IPS DF 4.7 (cell line): ENCODE measurements at regions not wholly inside any gene's neighbourhood (a gene's known extent, or its start where the extent isn't known, plus 50 kb on each side); places are given as distances from the start of the nearest gene placed in this dataset.

Source experiments
- DNase-seq: peaks from one replicate; pipeline ENCODE4 v3.0.0-alpha.2; 2013; ENCODE audit warnings: low spot score; ENCODE audit errors: extremely low read depth

DNA sequence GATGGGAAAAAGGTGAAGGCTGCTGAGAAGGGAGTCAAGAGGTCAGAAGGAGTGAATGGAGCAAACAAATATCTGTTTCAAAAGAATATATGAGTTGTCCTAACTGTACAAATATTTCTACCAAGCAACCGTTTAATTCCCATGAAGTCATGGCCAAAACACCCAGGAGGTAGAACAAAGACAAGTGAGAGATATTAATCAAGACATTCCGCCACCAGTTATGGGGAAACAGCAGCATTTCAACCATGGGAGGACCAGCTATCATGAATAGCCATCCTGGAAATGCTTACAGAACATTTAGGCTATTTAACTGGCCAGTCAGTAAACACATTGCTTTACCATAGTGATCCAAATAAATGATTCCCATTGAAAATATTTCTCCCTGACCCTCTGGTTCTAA is 396.3 kb downstream of the IRS1 start:
- no peak for DNase-seq

DNA sequence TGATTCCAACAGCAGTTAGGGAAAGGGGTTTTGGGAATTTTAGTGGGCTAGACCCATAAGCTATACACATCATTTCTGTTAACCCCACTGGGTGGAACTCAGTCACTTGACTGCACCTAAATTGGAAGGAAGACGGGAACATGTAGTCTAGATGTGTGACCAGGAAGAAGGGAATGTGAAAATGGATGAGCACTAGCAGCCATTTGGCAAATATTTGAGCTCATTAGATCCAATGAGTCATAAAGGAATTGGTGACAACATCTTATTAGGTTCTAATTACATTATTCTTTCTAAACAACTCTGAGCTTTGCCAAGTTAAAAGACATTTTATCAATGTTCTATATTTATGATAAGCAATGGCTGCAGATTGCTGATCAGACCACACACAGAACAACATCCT is 400.6 kb downstream of the IRS1 start:
- DNase-seq: no peak

DNA sequence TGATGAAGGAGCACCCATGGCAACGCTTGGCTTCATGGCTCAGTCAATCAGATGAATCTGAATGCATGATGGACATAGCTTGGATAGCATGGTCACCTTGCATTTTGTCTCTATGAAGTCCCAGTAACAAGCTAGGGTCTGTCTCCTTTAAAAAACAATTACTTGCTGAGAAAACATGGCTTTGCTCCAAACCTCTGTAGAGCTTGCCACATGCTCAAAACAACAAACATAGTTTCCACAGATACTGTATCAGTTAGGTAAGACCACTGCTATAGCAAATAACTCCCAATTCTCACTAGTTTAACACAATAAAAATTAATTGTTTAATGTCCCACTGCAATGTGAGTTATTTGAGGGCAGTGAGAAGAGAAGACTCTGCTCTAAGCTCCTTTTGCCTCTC is 401.0 kb downstream of the IRS1 start:
- no peak for DNase-seq

DNA sequence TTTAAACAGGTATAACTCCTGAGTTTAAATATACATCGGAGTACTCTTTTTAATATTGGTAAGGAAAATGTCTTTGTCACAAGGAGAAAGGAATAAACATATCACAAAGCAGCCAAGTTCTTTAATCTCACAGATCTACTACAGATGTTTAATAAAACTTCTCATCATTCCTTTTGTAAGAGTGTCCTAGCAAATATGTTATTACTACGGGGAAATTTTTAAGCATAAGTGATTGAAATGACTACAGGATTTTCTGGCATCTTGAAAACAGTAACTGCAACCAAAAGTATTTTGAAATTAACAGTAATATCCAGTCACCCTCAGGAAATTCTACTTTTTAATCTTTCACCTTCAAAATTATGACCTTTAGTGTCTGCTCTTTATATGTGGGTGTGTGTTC is 403.1 kb downstream of the IRS1 start:
- DNase-seq: no peak

DNA sequence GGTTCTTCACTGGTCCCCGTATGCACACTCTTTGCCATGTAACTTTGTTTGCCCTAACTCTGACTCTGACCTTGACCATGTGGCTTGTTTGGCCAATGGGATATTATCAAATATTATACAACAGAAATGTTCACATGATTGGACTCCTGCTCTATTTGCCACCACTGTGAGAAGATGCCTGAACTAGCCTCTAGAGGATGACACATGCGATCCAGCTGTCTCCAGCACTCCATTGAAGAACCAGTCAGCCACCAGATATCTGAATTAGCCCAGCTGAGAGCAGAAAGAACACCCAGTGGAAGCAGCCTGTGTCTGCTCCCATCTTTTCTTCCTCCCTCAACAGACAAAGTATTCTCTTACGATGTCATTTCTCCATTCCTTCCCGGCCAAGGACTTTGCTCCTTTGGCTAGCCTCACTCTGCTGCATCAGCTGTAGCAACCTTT is 412.1 kb downstream of the IRS1 start:
- no peak for DNase-seq

DNA sequence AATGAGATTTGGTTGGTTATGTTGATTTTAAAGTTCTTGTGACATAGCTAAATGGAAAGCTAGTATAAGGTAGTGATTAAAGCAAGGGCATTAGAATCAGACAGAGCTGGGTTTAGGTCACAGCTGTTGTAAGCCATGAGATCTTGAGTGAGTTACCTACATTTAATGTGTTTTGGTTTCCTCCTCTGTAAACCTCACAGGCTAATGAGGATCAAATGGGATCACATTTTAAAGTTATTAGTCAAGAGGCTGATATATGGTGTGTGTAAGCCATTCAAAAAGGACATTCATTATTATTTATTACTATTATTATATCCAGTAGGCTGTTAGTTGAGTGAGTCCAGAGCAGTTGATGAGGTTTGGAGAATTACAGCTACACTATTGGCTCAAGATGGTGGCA is 416.2 kb downstream of the IRS1 start:
- no peak for DNase-seq

DNA sequence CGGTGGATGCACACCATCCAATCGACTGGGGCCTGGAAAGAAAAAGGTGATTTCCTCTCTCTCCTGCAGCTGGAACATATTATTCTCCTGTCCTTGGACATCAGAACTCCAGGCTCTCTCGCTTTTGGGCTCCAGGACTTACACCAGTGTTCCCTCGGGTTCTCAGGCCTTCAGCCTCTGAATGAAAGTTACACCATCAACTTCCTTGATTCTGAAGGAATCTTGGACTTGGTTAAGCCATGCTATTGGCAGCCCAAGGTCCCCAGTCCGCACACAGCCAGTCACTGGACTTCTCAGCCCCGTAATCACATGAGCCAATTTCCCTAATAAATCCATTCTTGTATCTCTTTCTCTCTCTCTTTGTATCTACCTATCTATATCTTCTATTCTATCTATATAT is 418.9 kb downstream of the IRS1 start:
- no peak for DNase-seq

DNA sequence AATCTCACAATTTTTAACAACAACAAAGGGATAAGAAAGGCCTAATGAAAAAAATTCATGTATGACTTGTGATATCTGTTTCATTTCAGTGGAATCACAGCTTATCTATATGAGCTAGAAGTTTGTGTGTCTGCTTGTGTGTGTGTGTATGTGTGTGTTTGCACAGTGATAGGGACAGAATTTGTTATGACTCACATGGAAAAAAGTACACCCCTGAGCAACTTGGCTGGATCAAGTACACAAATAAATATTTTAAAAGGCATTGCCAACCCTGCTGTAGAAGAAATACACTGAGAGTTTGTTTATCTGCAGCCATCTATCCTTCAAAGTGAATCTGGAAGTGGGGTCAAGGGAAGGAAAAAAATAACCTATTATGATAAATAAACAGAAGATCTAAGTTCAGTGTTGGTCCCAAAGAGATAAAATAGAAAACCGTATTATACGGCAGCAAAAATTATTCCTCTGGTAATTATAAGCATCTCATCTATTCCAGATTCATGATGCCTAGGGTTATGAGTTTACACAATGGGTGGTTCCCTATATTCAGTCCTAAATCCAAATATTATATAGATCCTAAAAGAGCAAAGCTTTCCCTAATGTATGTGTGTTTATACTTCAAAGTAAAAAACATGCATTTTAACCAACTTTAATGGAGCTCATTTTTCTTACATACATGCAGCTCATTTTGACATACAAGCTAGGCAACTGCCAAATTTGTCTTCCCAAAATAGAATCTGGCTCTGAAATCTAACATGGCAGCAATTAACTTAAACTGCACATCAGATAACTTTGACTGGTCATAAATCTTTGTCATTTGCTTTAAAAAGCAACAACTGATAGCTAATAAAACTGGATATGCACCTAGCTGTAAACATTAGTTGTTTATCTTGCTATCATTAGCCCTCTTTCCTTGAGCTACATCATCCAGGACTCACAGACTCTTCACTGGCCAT is 420.6 kb downstream of the IRS1 start:
- no peak for DNase-seq

DNA sequence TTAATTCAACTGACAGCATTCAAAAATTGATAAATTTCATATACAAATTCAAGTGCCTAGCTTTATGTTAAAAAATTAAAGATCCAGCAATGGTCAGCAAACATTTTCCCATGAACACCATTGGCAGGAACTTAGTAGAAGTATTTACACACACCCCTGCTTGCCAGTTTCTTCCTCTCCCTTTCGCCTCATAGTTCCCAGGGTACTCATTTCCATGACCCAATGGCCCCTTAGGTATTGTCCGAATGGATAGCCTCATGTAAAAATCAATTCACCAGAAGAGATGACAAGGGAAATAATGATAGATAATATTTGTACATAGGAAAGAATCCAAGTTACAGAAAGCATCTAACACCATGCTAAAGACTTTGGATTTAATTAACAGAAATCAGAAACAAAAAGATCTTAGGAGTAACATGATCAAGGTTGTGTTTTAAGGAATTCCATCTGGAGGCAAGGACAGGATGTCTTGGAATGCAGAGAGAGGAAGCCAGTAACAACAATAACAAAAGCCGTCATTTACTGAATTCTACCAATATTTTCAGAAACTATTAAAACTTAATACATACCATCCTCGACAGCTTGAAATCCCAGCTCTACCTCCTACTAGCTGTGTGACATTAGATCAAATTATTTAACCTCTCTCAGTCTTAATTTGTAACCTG is 423.0 kb downstream of the IRS1 start:
- no peak for DNase-seq

DNA sequence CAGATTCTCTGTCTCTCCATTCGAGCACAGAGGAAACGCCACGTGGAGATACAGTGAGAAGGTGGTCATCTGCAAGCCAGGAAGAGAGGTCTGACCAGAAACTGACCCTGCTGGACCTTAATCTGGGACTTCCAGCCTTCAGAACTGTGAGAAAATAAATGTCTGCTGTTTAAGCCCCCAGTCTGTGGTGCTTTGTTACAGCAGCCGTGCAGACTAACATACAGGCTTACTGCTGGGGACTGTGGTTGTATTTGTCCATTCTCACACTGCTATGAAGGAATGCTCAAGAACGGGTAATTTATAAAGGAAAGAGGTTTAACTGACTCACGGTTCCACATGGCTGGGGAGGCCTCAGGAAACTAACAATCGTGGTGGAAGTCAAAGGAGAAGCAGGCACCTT is 432.7 kb downstream of the IRS1 start:
- no peak for DNase-seq

DNA sequence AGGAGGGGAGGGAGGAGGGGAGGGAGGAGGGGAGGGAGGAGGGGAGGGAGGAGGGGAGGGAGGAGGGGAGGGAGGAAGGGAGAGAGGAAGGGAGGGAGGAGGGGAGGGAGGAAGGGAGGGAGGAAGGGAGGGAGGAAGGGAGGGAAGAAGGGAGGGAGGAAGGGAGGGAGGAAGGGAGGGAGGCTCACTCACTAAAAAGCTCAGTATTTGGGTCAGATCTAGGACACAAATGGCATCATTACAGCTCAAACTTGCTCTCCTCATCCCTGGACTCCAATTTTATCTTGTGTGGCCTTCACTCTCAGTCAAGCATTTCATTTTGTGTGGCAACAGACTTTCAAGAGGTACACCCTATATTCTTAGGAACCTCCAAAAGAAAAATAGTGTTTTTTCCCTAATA is 435.4 kb downstream of the IRS1 start:
- DNase-seq: no peak

DNA sequence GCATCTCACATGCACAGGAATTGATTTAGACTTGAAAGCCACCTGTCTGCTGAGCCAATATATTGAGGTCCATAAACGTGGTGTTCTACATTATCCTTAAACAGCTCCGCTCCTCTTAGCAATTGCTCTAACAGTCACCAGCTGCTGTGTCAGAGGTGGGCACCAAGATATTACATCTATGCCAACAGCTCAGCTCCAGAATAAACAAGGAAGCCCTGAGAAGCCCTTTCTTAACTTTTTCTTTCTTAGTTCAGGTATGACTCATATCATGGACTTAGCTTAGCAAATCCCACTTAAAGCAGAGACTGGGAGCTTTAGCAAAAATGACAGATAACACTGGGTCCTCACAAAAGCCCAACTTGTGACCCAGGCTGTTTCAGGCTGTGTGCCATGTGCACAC is 436.6 kb downstream of the IRS1 start:
- no peak for DNase-seq

DNA sequence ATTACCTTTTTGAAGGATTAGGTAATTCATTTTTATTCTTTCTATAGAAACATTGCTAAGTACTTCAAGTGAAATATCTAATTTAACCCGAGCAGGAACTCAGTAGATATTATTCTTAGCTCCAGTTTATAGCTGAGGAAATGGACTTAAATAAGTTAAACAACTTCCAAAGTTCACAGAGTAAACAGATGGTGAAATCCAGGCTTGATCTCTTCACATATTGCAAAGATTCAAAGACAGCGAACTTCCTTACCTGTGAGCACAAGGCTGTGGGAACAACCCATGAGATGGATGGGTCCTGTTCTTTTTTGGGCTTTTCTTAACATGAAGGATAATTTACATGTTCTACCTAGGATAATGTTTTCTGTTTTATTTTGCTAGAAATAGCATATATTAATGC is 439.0 kb downstream of the IRS1 start:
- no peak for DNase-seq

DNA sequence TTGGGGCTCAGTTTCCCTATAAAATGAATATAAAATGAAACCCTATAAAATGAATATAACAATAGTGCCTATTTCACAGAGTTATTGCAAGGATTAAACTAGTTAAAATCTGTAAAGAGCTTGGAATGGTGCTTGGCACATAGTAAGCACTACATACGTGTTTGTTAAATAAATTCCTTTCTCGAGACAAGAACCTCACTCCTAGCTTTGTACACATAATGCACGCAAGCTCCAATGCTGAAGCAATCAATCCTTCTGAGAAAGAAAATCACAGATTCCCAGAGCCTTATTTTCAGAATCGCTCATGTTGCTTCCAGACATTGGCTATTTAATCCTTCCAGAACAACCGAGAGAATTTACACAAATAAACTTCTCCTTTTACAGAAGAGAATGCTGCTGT is 440.9 kb downstream of the IRS1 start:
- DNase-seq: no peak

DNA sequence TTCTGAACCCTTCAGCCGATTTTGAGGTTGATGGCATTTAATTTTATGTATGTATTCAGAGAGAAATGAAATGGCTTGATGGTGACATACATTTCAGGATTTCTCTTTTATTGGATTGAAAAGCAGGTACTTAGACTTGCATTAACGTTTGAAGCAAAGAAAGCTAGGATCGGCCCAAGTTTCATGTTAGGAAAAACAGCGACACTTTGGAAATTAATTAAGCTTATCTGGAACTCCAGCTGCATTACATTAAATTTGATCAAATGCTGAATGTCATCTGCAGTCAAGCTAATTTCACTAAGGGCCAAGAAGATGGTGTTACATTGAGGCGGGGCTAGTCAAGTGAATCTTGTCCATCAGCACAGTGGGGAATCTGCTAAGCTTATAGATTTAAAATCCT is 441.8 kb downstream of the IRS1 start:
- DNase-seq: no peak

DNA sequence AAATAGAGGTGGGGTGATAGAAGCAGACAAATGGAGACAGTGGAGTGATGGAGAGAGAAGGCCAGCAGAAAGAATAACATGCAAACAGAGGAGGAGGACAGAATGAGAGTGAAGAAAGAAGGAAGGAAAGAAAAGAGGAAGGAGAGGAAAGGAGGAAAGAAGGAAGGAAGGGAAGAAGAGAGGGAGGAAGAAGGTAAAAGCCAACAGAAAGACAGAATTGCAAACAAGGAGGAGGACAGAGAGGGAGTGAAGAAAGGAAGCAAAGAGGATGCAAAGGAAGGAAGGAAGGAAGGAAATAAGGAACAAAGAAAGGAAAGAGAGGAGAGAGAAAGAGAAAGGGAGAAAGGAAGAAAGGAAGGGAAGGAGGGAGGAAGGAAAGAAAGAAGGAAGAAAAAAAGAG is 444.0 kb downstream of the IRS1 start:
- DNase-seq: no peak

DNA sequence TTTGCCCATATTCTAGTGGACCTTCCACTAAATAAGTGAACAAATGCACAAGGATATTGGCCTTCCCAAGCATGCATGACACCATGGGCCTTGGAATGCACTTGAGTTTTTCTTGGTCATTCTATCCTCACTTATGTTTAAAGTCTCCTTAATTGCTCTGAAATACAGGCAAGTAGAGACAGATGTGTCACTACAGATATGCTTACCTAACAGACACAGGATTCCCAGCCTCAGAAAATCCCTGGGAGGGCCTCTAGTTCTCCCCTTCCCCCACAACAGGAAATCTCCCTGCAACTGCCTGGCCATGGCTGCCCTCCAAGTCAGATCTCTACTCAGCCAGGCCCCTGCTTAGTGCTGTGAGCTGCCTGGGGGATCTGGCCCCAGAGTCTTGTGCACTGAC is 445.2 kb downstream of the IRS1 start:
- DNase-seq: no peak

DNA sequence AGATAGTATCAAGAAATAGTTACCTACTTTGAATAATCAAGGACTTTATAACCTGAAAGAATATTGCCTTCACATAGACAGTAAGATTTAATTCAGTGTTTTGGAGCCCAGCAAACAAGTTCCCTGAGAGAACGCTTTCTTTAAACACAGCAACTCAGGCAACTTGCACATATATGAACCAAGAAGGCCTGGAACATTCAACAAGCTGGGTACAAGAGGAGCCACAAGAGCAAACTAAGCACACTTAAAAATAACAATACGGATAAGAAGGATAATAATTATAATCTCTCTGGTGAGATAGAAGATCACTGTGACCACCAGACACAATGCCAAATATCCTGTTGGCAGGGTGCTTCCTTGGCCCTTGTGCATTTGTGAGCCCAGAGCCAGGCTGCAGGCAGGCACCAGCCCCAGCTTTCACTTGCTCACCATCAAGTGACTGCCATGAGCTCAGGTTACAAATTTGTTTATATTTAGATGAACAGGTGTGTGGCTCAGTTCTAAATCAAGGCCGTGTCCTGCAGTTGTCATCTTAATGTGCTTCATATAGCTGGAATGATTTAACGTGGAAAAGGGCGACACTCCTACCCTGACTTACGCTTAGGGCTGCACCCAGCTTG is 446.6 kb downstream of the IRS1 start:
- DNase-seq: no peak

DNA sequence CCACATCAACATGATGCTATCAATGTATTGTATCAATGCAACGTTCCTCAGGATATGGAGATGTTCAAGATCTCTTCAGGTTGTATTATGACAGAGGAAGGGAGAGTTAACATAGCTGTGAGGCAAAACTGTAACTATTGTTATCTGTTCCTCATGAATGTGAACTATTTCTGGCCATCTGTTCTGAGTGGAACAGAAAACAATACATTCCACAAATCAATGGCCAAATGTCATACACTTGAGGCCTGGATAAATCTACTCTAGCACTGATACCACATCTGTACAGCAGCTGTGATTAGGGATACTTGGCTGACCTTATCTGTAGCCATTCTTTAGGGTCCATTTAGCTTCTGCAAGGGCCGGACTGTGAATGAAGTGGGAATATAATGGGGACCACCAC is 447.9 kb downstream of the IRS1 start:
- DNase-seq: no peak

DNA sequence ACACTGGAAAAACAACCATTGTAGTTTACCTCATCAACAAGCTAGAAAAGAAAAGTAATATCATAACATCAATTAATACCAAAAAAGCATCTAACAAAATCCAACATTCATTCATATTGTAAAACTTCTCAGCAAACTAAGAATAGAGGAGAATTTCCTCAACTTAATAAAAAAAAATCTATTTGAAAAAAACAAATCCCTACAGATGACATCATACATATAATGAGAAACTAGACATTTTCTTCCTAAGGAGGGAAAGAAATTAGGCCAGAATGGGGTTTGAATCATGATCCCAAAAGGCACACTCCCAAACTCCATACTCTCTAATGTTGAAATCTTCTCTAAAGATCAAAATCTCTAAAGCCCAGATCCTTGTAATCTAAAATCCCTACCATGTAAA is 460.0 kb downstream of the IRS1 start:
- DNase-seq: no peak

DNA sequence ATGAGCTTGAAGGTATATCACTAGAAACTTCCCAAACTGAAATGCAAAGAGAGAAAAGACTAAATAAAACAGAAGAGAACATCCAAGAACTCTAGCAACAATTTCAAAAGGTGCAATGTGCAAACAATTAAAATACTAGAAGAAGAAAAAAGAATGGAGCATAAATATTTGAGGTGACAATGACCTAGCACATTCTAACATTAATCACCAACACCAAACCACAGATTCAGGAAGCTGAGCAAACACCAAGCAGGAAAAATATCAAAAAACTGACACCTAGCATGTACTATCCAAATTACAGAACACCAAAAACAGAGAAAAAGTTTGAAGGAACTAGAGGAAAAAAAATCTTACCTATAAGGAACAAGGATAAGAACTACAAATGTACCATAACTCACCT is 460.8 kb downstream of the IRS1 start:
- DNase-seq: no peak

DNA sequence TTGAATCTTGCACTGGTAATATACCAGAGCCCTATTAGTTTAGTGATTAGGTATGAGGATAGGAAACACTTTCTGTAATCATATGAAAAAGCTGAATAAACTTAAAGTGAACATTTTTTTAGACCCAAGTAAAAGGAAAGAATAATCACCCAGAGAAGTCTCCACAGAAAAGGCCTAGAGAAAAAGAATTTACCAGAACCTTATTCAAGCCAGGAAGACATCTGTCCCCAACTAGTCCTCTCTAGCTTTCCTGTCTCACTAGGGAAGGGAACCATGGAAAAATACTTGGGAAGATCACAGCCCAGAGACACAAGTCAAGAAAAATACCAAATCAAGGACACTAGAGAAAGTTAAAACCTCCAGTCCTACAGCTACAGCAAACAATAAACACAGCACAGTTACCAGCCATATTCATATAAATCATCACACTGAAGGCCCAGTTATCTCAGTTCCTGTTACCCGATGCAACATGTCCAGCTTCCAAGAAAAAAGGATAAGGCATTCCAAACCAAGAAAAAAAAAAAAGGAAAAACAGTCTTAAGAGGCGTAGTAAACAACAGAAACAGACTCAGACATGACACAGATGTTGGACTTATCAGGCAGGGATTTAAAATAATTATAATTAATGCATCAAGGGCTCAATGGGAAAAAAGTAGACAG is 461.5 kb downstream of the IRS1 start:
- DNase-seq: no peak
